Mesothelial cell of epicardium (in vitro differentiated cells): ENCODE measurements at regions not wholly inside any gene's neighbourhood (a gene's known extent, or its start where the extent isn't known, plus 50 kb on each side); places are given as distances from the start of the nearest gene placed in this dataset.

Source experiments
- DNase-seq, 2 experiments: peaks; one replicate each; pipeline ENCODE4 v3.0.0; 2021; ENCODE audit warnings: low spot score in 2 of 2; ENCODE audit not compliant: unreplicated experiment in 2 of 2
- H3K27ac Mint-ChIP-seq: 2 replicates; pipeline ENCODE4 v1.8.0; 2021; ENCODE audit warnings: mixed read lengths
- H3K27me3 Mint-ChIP-seq: 2 replicates; pipeline ENCODE4 v1.8.0; 2021; ENCODE audit warnings: low read depth, mixed read lengths
- H3K36me3 Mint-ChIP-seq: 2 replicates; pipeline ENCODE4 v1.8.0; 2021; ENCODE audit warnings: mixed read lengths
- H3K4me1 Mint-ChIP-seq: 2 replicates; pipeline ENCODE4 v1.8.0; 2021; ENCODE audit warnings: mixed read lengths
- H3K4me3 Mint-ChIP-seq: 2 replicates; pipeline ENCODE4 v1.8.0; 2021; ENCODE audit warnings: mild to moderate bottlenecking, moderate library complexity, mixed read lengths
- H3K9me3 Mint-ChIP-seq: 2 replicates; pipeline ENCODE4 v1.8.0; 2021; ENCODE audit warnings: mixed read lengths
- TF ChIP-seq, protein P1 (sequence below): fragments of 200-600 bp; sonication (generic); IDR thresholded peaks from one replicate; pipeline ENCODE4 v1.5.0; 2021; ENCODE audit warnings: antibody characterized with exemption; ENCODE audit not compliant: unreplicated experiment

DNA sequence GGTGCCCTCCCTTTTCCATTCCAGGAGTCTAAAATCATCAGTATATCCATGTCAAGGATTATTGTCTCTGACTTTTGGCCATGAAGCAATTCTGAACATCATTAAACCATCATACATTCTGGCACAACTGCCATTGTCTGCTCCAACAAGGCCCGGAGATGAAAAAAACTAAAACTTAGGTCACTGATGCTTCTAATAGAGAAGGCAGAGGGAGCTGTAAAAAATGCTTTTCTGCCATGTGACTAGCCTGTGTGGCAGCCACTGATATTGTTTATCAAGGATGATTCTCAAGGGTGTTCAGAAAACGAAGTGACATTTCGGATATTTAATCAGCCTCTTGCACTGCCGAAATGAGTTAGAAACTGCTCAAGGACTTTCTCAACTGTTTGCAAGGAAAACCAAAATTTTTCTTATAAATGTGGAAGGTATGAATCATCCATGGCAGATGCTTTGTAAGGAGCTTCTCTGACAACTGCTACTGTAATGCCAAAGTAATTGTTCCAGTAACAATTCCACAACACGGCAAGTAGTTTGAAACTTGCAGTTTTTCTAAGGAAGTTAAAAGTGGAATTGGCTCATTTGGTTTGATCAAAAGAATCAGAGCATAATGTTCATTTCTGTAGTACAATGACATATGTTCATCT lies 1076.5 kb upstream of the FLRT2 start:
- TF ChIP-seq, protein P1, sequence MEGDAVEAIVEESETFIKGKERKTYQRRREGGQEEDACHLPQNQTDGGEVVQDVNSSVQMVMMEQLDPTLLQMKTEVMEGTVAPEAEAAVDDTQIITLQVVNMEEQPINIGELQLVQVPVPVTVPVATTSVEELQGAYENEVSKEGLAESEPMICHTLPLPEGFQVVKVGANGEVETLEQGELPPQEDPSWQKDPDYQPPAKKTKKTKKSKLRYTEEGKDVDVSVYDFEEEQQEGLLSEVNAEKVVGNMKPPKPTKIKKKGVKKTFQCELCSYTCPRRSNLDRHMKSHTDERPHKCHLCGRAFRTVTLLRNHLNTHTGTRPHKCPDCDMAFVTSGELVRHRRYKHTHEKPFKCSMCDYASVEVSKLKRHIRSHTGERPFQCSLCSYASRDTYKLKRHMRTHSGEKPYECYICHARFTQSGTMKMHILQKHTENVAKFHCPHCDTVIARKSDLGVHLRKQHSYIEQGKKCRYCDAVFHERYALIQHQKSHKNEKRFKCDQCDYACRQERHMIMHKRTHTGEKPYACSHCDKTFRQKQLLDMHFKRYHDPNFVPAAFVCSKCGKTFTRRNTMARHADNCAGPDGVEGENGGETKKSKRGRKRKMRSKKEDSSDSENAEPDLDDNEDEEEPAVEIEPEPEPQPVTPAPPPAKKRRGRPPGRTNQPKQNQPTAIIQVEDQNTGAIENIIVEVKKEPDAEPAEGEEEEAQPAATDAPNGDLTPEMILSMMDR = no peak
- Mint-ChIP-seq H3K9me3 (no peaks in the 10 kb centered on the region), H3K27ac (no peak overlapping the region), H3K4me3 (no peak overlapping the region), H3K27me3 (no peaks in the 10 kb centered on the region), H3K36me3 (no peaks in the 10 kb centered on the region), H3K4me1 (peaks cover 44% of the 10 kb centered on the region)
- DNase-seq = no peak

GRCh38 chr14:84454114-84454513 lies 1075.8 kb upstream of the FLRT2 start:
- TF ChIP-seq, protein P1 = no peak
- Mint-ChIP-seq H3K27ac (no peak overlapping the region), H3K9me3 (no peaks in the 10 kb centered on the region), H3K36me3 (no peaks in the 10 kb centered on the region), H3K4me1 (peaks cover 48% of the 10 kb centered on the region), H3K4me3 (no peak overlapping the region), H3K27me3 (no peaks in the 10 kb centered on the region)
- no peak for DNase-seq

GRCh38 chr14:84456946-84457345 lies 1073.0 kb upstream of the FLRT2 start:
- Mint-ChIP-seq H3K4me3 (no peak overlapping the region), H3K27me3 (no peaks in the 10 kb centered on the region), H3K27ac (peak overlapping the region; percentile 36), H3K9me3 (no peaks in the 10 kb centered on the region), H3K36me3 (no peaks in the 10 kb centered on the region), H3K4me1 (peaks cover 44% of the 10 kb centered on the region)
- TF ChIP-seq, protein P1 = no peak
- no peak for DNase-seq

GRCh38 chr14:84458881-84459280 lies 1071.1 kb upstream of the FLRT2 start:
- Mint-ChIP-seq H3K27me3 (no peaks in the 10 kb centered on the region), H3K4me1 (peaks cover 35% of the 10 kb centered on the region), H3K4me3 (no peak overlapping the region), H3K36me3 (no peaks in the 10 kb centered on the region), H3K27ac (no peak overlapping the region), H3K9me3 (peaks cover 5% of the 10 kb centered on the region)
- DNase-seq = no peak
- TF ChIP-seq, protein P1 = no peak

- Mint-ChIP-seq H3K9me3 (peaks cover 22% of the 10 kb centered on the region), H3K4me3 (no peak overlapping the region), H3K27ac (no peak overlapping the region), H3K27me3 (no peaks in the 10 kb centered on the region), H3K4me1 (peaks cover 22% of the 10 kb centered on the region), H3K36me3 (peaks cover 2% of the 10 kb centered on the region)
- DNase-seq = no peak
- TF ChIP-seq, protein P1 = no peak
These were observed 1064.1 kb upstream of the FLRT2 start for GRCh38 chr14:84465880-84466279.

- Mint-ChIP-seq H3K4me1 (peaks cover 19% of the 10 kb centered on the region), H3K36me3 (peaks cover 2% of the 10 kb centered on the region), H3K27me3 (no peaks in the 10 kb centered on the region), H3K27ac (no peak overlapping the region), H3K9me3 (peaks cover 19% of the 10 kb centered on the region), H3K4me3 (no peak overlapping the region)
- TF ChIP-seq, protein P1 = no peak
- DNase-seq = no peak
These were observed 1061.8 kb upstream of the FLRT2 start for GRCh38 chr14:84468153-84468552.
